Limb (tissue), 2 donors: ENCODE measurements at regions not wholly inside any gene's neighbourhood (a gene's known extent, or its start where the extent isn't known, plus 50 kb on each side); places are given as distances from the start of the nearest gene placed in this dataset.

Experiments used
- DNase-seq, 2 donors: peaks; one replicate each; pipeline ENCODE4 v3.0.0-alpha.2; 2016; ENCODE audit errors: extremely low spot score in 2 of 2

DNA sequence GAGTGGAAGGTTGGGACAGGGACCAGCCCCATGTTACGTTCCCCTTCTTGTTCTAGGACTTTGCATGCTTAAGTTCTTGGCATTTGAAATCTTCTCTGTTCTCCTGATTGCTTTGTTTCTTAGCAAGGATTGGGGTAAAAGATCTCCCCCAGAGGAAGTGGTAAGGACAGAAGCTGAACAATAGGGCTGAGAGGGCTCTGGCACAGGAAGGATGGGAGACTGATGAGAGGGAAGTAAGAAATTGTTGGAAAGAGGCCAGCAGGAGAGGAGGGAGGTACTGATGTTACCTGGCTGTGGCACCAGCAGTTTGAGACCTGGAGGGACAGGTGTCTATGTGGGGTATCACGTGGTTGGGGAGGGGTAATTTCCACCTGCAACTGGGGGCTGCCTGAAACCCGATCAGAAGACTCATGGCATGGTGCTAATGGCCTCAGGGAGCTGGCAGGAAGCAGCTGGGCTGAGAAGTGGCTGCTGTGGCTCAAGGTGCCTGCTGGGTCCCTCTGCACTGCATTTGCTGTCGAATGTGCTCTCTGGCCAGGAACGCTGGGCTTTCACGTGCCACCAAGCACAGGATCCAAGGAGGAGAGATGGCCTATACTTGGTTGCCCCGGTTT lies 108.4 kb downstream of the LSM3 start:
- no peak for DNase-seq

DNA sequence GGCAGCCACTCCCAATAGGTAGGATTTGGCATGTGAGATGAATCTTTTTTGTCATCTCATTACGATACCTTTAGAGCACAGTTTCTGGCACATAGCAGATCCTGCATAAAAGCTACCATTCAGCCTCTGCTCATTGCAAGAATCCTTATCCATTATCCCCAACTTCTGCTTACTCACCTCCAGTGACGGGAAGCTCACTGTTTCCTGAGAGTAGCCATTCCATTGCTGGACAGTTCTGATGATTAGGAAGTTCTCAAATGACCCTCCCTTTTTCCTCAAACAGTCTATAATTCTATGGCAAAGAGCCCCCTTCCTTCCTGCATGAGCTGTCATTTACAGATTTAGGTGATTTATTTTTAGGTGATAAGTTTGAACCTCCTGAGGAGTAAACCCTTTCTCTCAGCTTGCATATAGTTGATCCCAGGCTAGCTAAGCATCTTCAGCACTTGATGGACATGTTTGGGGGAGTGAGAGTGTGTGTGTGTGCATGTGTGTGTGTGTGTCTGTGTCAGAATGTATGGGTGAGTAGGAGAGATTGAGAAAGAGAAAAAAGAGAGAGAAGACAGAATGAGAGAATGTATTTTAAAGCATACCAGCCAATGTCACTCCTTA lies 109.7 kb downstream of the LSM3 start:
- no peak for DNase-seq

DNA sequence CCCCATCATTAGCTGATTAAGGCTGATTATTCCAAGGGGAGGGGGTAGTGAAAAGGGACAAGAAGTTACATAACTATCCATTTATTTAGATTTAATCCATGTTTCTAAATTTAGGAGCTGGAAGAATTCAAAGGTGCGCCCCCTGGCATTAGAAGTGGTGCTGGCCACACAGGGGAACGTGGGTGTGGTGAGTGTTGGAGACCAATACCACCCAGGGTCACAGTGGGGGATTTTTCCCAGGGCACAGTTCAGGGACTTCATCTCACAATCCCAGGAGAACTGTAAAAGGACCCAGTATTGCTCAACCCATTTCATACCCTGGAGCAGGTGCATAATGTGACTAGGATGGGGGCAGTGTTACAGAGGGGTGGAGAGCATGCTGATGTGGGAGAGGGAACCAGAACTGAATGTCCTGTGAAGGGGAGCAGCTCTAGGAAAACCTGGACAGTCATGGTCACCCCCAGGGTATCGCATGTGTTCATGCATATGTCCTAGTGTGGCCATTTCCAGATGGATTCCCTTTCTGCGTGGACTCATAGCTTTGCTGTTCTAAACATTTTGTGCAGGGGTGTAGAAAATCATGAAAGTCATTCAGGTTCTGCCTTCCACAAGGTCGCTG lies 110.3 kb downstream of the LSM3 start:
- DNase-seq: no peak

DNA sequence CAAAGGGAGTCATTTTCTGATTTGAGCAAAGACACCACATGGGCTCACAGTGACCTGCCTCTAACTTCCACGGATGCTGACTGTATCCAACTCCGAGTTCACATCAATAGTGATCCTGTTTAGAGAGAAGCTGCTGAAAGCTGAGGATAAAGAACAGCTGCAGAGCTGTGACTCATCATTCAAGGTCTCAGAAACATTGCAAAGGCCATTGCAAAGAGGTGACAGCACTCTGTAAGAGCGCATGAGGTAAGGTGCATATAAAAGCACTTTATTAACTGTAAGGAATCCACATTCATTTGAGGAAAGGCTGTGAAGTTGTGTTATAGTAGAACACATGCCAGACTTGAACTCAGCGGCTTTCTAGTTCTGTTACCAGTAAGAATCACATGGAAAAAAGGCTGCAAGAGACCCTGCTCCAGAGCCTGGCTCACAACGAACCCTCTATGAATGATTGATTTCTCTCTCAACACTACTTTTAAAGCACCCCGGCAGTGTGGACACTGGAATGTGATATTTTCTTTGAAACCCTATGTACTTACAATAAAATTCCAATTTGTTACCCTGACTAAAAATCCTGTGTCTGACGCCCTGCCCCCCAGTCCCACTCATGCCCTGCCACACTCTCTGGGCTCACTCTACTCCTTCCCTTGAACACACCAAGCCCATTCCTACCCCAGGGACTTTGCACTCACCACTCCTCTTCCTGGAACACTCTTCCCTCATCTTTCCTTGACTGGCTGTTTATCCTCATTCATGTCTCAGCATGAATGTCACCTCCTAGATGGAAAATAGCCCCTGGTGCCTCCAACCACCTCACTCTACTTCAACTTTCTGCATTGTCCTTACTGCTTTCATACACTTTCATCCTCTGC lies 111.2 kb downstream of the LSM3 start:
- DNase-seq: peak in 1 of 2 donors; percentile 67

DNA sequence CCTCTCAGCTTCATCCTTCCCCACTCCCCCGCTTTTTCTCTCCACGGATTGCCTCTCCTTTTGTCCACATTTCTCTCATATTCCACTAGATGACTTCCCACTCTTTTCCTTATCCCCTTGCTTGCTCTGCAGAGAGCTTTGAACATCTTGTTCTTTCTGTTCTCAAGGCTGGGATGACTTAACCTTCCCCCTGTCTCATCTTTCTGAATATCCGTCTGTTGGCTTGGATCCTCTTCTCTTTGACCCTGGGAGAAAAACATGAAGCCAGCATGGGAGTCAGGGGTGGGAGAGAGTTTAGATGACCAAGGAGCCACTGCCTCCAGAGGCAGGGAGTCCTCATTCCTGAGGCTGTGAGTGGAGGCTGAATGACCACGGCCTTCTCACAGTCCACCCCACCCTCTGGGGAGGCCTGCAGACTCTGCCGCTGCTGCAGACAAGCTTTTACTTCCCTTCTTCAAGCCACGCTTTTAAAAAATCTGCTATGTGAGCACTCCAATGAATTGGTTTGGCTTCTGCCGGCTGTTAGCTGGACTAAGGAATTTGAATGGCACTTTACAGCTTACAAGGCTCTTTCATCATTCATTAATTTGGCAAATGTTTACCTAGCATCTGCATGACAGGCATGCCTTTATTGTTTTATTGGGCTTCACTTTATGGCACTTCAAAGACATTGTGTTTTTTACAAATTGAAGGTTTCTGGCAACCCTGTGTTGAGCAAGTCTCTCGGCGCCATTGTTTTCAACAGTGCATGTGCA lies 111.6 kb upstream of the SLC6A6 start:
- DNase-seq: no peak

DNA sequence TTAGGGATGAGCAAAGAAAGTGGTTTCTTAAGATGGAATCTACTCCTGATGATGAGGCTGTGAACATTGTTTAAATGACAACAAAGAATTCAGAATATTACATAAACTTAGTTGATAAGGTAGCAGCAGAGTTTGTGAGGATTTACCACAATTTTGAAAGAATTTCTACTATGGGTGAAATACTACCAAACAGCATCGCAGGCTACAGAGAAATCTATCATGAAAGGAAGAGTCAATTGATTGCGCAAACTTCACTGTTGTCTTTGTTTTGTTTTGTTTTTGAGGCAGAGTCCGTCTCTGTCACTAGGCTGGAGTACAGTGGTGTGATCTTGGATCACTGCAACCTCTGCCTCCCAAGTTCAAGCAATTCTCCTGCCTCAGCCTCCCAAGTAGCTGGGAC lies 107.4 kb upstream of the SLC6A6 start:
- no peak for DNase-seq

DNA sequence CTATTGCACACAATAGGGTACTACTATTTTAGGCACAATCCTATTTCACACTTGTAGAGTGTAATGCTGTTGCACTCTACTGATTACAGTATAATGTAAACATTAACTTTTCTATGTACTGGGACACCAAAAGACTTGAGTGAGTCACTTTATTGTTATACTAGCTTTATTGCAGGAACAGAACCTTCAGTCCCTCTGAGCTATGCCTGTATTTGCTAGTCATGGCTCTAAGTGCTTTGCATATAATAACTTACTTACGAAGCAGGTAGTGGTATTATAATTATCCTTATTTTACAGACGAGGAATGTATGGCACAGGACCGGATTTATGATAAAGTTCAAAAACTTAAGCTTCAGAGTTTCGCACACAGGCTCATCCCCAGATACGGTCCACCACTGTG lies 106.6 kb upstream of the SLC6A6 start:
- no peak for DNase-seq

DNA sequence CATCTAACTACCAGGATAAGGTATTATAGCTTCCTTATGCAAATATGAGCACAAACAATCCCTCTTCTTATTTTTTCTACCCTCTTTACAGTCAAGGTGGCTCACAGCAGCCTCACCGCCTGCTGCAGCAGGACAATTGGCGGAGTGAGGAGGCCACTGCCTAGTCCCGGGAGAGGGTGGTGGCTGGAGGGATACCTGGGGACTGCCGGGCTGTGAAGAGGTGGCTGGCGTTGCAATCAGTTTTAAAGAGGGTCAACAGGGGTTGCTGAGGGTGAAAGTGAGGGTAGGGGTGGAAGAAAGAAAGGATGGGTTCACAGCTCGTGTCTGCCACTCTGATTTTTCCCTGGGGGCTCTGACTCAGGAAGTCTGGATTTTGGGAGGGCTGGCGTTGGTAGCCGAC lies 105.1 kb upstream of the SLC6A6 start:
- no peak for DNase-seq

DNA sequence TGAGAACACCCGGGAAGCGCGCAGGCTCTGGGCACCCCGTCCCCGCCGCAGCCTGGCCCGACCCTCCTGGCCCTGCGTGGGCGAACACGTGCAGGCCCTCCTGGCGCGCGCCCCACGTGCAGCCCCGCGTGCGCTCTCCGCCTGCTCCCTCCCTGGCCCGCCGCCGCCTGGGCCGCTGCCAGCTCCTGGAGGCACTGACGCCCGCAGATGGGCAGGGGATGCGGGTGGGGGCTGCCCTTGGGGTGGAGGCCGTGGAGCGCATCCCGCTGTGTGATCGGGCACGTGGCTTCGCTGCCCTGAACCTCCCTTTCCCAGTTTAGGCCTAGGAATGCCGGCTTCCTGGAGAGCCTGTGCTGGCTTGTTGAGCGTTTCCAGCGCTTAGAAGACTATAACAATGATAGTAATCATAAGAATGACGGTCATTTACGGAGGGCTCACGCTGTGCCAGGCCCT lies 104.6 kb upstream of the SLC6A6 start:
- DNase-seq: peak in 1 of 2 donors; percentile 70

DNA sequence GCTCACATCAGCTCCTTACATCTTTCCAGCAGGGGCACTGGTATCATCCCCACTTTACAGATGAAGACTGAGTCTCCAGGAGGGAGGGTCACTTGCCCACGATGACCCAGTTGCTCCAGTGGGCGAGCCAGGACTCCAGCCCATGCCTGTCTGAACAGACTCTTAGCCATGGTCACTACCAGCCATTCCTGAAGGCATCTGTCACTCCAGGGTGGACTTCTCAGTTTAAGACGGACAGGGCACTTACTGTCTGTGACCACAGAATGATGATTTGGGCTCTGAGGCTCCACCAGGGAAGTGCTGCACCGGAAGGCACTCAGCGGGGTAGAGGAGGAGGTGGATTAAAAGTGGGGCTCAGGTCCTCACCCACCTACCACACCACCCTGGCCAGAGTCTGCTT lies 104.0 kb upstream of the SLC6A6 start:
- DNase-seq: no peak

DNA sequence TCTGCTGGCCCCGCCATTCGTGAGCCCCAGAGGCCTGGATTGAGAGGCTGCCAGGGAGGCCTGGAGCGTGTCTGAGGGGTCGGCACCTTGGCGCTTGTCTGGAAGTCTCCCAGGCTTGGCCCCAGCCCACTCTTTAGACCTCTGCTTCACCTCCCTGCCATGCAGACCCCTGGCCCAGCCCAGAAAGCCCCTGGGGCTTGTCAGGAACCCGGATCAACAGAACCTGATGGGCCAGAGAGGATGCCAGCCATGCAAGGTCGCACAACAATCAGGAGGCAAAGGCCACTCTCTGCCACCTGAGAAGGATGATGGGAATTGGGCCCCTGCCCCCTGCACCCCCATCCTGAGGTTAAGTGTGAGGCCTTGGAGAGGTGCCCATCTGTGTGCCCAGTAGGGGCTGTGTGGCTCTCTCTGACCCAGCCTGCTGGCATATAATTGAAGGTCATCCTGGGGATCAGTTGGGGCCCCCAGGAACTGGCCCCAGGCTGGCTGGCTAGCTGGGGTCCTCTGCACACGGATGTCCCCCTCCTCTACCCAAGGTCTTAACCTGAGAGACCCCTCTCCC lies 103.3 kb upstream of the SLC6A6 start:
- DNase-seq: no peak

DNA sequence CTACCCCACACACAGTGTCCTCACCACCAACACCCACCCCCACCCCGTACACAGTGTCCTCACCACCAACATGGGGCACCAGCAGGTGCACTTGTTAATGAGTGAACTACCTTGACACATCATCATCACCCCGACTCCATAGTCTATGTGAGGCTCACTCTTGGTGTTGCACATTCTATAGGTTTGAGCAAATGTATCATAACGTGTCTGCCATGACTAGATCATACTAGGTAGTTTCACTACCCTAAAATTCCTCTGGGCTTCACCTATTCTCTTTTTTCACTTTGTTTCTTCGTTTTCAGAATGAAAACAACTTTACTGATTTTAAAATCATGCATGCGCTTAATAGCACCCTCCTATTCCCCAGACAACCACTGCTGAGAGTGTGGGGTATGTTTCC lies 102.6 kb upstream of the SLC6A6 start:
- no peak for DNase-seq

DNA sequence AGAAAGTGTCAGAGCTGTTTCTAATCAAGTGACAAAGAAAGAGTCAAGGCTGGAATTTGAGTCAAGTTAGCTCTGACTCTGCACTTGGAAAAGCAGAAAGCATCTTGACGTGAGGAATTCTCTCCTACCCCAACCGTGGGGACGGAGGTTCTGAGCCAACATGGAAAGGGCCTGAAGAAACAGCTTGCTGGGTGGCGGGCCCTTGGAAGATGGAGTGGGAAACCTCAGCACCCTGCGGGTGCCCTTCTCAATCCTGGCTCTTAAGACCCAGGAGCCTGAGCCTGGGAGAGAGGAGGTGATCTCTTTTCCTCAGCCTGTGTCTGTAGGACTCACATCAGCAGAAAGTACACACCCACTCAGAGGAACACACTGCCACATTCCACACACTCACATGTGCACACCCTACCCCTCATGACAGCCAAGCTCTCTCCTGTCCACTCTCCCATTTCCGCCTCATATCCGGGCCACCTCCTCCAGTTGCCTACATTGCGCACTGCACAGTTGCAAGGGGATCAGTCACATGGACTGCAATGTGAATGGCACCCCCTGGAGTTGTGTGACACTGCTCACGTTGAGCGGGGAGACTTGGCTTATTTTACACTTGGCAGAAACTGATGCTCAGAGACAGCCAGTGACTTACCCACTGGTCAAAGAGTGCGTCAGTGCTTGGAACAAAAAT lies 101.5 kb upstream of the SLC6A6 start:
- no peak for DNase-seq

DNA sequence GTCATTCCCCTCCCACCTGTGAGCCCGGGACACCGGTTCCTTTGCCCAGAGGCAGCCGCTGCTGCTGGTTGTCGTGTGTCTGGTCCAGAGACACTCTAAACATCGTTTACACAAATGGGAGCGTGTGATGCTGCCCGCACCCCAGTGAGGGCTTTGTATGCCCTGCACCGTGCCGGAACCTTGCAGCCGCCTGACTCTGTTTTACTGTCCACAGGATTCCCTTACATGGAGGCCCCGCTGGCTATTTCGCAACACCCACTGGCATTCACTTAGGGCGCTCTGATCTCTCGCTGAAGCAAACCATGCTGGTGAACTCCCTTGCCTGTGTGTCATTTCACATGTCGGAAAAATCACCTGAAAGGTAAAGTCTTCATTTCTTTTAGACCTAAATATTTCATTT lies 100.8 kb upstream of the SLC6A6 start:
- DNase-seq: no peak

DNA sequence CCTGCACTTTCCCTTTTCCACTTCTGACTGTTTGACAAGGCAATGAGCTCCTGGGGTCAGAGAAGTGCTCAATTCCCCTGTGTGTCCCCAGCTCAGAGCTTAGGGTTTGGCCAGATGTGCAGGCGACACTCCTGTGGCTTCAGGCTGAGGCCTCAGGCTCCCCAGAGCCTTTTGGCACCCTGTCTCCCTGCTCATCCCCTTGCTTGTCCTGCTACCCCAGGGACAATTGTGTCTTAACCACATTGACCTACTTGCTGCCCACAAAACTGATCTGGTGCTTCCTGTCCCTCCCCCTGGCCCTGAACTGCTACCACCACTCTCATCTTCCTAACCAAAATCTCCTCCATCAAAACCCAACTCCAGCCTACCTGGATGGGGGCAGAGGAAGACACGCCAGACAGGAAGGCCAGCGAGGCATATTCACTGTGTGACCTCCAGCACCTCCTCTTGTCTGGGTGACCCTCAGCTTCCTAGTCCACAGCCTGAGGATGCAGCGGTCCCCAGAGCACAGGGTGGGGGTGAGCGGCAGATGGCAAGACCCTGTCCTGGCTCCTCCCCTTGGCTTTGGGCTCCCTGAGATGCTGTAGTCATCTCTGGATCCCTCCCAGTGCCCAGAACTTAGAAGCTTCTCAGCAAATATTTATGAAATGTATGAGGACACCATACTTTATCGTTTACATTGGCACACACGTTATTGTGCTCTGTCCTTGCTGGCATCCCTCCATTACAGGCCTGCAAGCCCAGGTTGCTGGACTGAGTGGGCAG lies 98.9 kb upstream of the SLC6A6 start:
- no peak for DNase-seq

DNA sequence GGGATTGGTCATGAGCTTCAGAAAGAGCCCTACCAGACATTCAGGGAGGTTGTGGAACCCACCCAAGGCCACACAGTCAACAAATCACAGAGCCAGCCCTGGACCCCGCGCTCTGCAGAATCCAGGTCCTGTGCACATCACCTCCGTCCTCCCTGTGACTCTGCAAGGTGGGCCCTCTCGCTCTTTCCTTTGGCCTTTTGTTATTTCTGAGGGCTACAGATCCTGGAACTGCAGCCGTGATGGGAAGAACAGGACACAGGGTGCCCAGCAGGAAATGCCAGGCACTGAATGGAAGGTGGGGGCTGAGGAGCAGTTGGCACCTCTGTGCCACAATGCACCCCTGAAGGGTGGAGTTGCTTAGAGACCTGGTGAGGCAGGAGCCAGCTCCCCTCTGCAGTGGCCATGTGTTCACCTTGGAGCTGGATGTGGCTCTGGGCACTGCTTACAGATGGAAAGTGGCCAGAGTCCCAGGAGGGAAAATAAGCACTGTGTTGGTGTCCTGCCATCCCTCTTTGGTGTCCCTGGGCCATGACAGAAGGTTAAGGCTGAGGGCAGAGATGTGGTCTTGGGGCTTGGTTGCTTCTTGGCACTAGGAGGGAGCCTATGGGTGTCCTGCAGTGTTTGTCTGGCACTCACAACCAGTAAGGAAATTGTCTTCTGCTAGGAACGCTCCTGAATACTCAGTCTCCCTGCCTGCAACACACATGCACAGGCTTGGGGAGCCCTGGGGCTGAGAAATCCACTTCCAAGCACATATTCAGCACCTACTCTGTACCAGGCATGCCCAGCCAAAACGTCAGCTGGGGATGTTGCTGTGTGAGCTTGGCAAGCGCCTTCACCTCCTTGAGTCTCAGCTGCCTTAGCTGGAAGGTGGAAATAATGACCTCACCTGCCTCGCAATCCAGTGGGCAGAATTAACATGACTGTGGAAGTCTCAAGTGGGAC lies 98.0 kb upstream of the SLC6A6 start:
- DNase-seq: no peak

DNA sequence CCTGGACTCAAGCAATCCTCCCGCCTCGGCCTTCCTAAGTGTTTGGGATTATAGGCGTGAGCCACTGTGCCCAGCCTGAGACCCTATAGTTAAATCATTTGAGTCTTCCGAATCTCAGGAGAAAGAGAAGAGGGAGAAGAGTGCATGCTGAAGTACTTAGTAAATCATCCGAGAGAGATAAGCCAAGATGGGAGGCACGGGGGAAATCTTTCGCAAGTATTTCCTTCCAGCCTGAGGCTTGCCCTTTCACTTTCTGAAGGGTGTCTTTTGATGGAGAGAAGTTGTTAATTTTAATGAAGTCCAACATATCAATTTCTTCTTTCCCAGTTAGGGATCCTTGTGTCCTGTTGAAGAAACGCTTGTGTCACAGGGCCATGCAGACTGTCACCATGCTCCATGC lies 97.1 kb upstream of the SLC6A6 start:
- no peak for DNase-seq

DNA sequence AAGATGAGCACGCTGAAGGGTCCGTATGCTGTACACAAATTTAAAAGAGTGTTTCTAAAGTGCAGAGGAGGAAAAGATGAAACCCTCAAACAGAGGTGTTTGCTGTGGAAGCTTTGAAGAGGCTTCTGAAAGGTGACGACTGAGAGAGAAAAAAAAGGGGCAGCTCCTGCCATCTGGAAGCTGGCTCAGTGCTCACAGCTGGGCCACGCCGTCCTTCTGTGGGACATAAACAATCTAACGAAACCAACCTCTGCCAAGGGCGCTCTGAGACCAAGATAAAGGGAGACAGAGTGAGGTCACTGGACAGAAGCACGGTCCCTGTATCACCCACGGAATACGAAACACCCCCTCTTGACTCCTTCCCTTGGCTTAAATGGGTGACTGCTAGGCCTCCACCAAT lies 96.3 kb upstream of the SLC6A6 start:
- DNase-seq: no peak
